WERI-Rb-1 (cell line): ENCODE measurements at regions not wholly inside any gene's neighbourhood (a gene's known extent, or its start where the extent isn't known, plus 50 kb on each side); places are given as distances from the start of the nearest gene placed in this dataset.

Source experiments
- DNase-seq: peaks from one replicate; pipeline ENCODE4 v3.0.0-alpha.2; 2020
- H3K27ac ChIP-seq: fragments of 250-450 bp; sonication (Bioruptor Pico); 2 replicates; pipeline ENCODE4 v1.5.1; 2020; ENCODE audit warnings: mild to moderate bottlenecking, moderate library complexity
- H3K27me3 ChIP-seq: fragments of 250-450 bp; sonication (Bioruptor Pico); 2 replicates; pipeline ENCODE4 v1.5.1; 2021; ENCODE audit warnings: mild to moderate bottlenecking, low read depth, moderate library complexity; ENCODE audit not compliant: insufficient read depth, severe bottlenecking
- H3K36me3 ChIP-seq: fragments of 250-450 bp; sonication (Bioruptor Pico); 2 replicates; pipeline ENCODE4 v1.5.1; 2020; ENCODE audit warnings: mild to moderate bottlenecking, moderate library complexity
- H3K4me3 ChIP-seq: 2 replicates; pipeline ENCODE4 v1.5.1; 2011; ENCODE audit warnings: low read depth, mild to moderate bottlenecking, control low read depth, low read length
- H3K9me3 ChIP-seq: fragments of 250-450 bp; sonication (Bioruptor Pico); 2 replicates; pipeline ENCODE4 v1.5.1; 2021; ENCODE audit warnings: mild to moderate bottlenecking, moderate library complexity; ENCODE audit not compliant: severe bottlenecking
- CTCF ChIP-seq: IDR thresholded peaks from 2 replicates; pipeline ENCODE4 v1.5.1; 2011; ENCODE audit warnings: low read depth, mild to moderate bottlenecking, control low read depth, inconsistent platforms, low read length

- H3K4me3 ChIP-seq: no peak overlapping the region
- TF ChIP-seq CTCF: no peak
- DNase-seq: no peak
- H3K36me3 ChIP-seq: no peaks in the 10 kb centered on the region
- no peaks in the 10 kb centered on the region for H3K27me3 ChIP-seq
- no peaks in the 10 kb centered on the region for H3K9me3 ChIP-seq
- H3K27ac ChIP-seq: no peak overlapping the region
Measured at GRCh38 chr1:187226396-187226795, 397.6 kb downstream of the PLA2G4A start.

- Histone ChIP-seq H3K9me3 (no peaks in the 10 kb centered on the region), H3K4me3 (no peak overlapping the region), H3K36me3 (no peaks in the 10 kb centered on the region), H3K27ac (no peak overlapping the region), H3K27me3 (no peaks in the 10 kb centered on the region)
- TF ChIP-seq CTCF: no peak
- no peak for DNase-seq
Measured at GRCh38 chr1:187228790-187229189, 400.0 kb downstream of the PLA2G4A start.

DNA sequence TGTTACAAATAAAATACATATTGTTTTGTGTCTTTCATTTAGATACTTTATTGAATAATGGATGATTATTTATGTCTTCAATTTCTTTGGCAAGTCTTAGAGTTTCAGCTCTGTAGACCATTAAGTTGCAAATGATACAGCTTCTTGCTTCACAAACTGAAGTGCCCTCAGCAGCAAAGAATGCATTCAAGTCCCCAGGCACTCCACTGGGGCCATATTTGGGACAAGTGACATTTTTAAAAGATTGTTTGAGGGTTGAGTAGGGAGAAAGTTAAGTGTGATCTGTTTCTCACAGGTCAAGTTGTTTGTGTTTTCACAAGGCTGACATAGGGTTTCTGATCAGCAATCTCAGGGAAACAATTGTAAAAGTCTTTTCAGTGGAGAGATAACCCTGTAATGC lies 400.7 kb downstream of the PLA2G4A start:
- H3K36me3 ChIP-seq: no peaks in the 10 kb centered on the region
- no peak for DNase-seq
- TF ChIP-seq CTCF: no peak
- no peak overlapping the region for H3K4me3 ChIP-seq
- H3K27ac ChIP-seq: no peak overlapping the region
- H3K27me3 ChIP-seq: no peaks in the 10 kb centered on the region
- no peaks in the 10 kb centered on the region for H3K9me3 ChIP-seq

GRCh38 chr1:187234706-187235105 lies 406.0 kb downstream of the PLA2G4A start:
- TF ChIP-seq CTCF: no peak
- Histone ChIP-seq H3K27me3 (no peaks in the 10 kb centered on the region), H3K36me3 (no peaks in the 10 kb centered on the region), H3K27ac (no peak overlapping the region), H3K9me3 (no peaks in the 10 kb centered on the region), H3K4me3 (no peak overlapping the region)
- DNase-seq: no peak

- H3K9me3 ChIP-seq: no peaks in the 10 kb centered on the region
- H3K27ac ChIP-seq: no peak overlapping the region
- no peak overlapping the region for H3K4me3 ChIP-seq
- no peaks in the 10 kb centered on the region for H3K36me3 ChIP-seq
- no peaks in the 10 kb centered on the region for H3K27me3 ChIP-seq
- no peak for DNase-seq
- no peak for TF ChIP-seq CTCF
Measured at GRCh38 chr1:187236199-187236598, 407.4 kb downstream of the PLA2G4A start.

DNA sequence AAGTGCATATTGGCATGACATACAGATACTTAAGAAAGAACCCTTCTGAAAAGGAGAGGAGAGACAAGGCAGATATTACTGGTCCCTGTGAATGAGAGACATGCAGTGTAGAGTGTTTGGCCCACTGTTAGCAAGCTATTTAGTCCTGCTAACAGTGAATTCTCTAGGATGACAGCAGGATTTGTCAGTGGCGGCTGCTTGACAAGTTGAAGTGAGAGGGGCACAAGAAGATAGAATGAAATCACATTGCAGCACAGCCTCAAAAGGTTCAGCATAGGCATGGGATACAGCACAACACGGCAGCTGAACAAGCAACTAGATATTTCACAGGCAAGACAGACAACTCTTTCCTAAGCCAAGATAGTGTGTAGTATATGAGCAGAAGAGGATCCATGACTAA lies 407.9 kb downstream of the PLA2G4A start:
- Histone ChIP-seq H3K9me3 (no peaks in the 10 kb centered on the region), H3K4me3 (no peak overlapping the region), H3K36me3 (no peaks in the 10 kb centered on the region), H3K27me3 (no peaks in the 10 kb centered on the region), H3K27ac (no peak overlapping the region)
- TF ChIP-seq CTCF: no peak
- DNase-seq: no peak
